ENCODE measurements at regions not wholly inside any gene's neighbourhood (a gene's known extent, or its start where the extent isn't known, plus 50 kb on each side); places are given as distances from the start of the nearest gene placed in this dataset.
"Not testable (repeated sequence)": the region's sequence is repeated elsewhere in the genome, so short reads cannot be mapped to it uniquely, and the experiment has no call there.

DNA sequence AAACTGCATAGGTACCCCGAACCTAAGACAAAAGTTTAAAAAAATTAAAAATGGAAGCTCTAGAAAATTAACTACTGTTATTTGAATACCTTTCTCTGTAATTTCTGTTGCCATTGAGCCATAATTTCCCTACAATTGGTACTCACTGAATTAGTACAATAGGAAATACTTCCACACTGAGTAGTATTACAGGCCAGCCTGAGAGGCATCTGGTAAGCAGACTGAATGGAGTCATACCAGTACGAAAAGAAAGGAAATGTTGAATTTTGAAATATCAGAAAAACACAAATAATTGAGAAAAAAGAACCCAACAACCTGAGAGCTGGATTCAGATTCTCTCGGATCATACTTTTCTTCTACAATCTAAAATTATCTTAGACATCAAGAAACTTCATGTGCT, 791.3 kb downstream of the TENT5A start:
- H4K91ac ChIP-seq (ENCODE audit: low read depth, low read length, poor library complexity), result no peak overlapping the region
- no peak overlapping the region for H2BK120ac ChIP-seq (ENCODE audit: low read depth, low read length)
- H3K9me3 ChIP-seq (replicated peaks in 1 of 2; ENCODE audit: control insufficient read depth in 2 of 2, insufficient read depth in 1 of 2, low read depth in 1 of 2, low read length in 2 of 2), result no peaks in the 10 kb centered on the region

DNA sequence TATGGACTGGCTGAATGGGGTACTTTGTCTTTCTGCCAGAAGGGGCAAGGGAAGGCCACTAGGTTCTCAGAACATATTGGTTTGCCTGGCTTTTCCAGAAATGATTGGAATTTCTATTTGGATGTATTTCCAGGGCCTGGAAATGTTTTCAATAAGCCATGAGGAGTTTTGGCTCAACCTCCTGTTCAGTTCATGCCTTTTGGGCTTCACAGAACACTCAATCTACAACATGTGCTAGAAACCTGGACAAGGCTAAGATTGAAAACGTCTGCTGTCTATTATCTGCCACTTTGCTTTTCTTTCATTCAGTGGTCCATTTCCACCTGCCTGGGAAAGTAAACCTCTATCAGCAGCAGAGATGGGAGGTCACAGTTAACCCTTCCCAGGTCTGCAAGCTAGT, 793.4 kb downstream of the TENT5A start:
- no peaks in the 10 kb centered on the region for H3K36me3 ChIP-seq (replicated peaks in 1 of 2; ENCODE audit: control insufficient read depth in 2 of 2, insufficient read depth in 2 of 2, low read length in 2 of 2)
- no peak overlapping the region for H3K23ac ChIP-seq (ENCODE audit: low read depth, low read length, poor library complexity)
- no peak overlapping the region for H2BK15ac ChIP-seq (ENCODE audit: low read length)
- peak overlapping the region; percentile 20 for H2AFZ ChIP-seq (ENCODE audit: low read length)
- H2BK5ac ChIP-seq (ENCODE audit: low read length), result no peak overlapping the region
- no CpG with 5 or more reads among the region's 1 CpG for WGBS, 2 donors (ENCODE audit: extremely low coverage in 2 of 2, insufficient read length in 2 of 2, insufficient replicate concordance in 1 of 2)
- H3K27me3 ChIP-seq (ENCODE audit: control insufficient read depth in 3 of 3, insufficient read depth in 3 of 3, low read depth in 1 of 3, low read length in 3 of 3), result no peaks in the 10 kb centered on the region
- DNase-seq (ENCODE audit: low spot score), result no peak
- H2AK5ac ChIP-seq (ENCODE audit: low read depth, low read length), result no peak overlapping the region
- no peak overlapping the region for H3K4ac ChIP-seq (ENCODE audit: low read length)
- H2BK12ac ChIP-seq (ENCODE audit: low read length), result no peak overlapping the region
- H3K18ac ChIP-seq (ENCODE audit: low read length), result no peak overlapping the region
- no peak overlapping the region for H3K9ac ChIP-seq (ENCODE audit: low read depth, low read length, poor library complexity)
- no peak overlapping the region for H4K8ac ChIP-seq (ENCODE audit: low read depth, low read length)
- H3K79me1 ChIP-seq (ENCODE audit: low read depth, low read length), result no peaks in the 10 kb centered on the region
- no peak overlapping the region for H4K91ac ChIP-seq (ENCODE audit: low read depth, low read length, poor library complexity)
- H3K9me3 ChIP-seq (replicated peaks in 1 of 2; ENCODE audit: control insufficient read depth in 2 of 2, insufficient read depth in 1 of 2, low read depth in 1 of 2, low read length in 2 of 2), result no peaks in the 10 kb centered on the region
- no peak overlapping the region for H3K4me2 ChIP-seq (ENCODE audit: insufficient read depth, low read length, poor library complexity, severe bottlenecking)
- H3K14ac ChIP-seq (ENCODE audit: low read length), result no peak overlapping the region
- no peak overlapping the region for H2BK120ac ChIP-seq (ENCODE audit: low read depth, low read length)
- H3K4me1 ChIP-seq (ENCODE audit: control insufficient read depth in 2 of 2, insufficient read depth in 1 of 2, low read depth in 1 of 2, low read length in 2 of 2), result peaks cover 1 to 3% of the 10 kb centered on the region in 2 donors
- no peak overlapping the region for H3K4me3 ChIP-seq (ENCODE audit: low read length in 2 of 2)
- no peak overlapping the region for H3K27ac ChIP-seq (replicated peaks; ENCODE audit: low read length)

More for the DNA sequence above, 791.3 kb downstream of the TENT5A start:
- Histone ChIP-seq H3K23ac (ENCODE audit: low read depth, low read length, poor library complexity) (no peak overlapping the region), H3K4me3 (ENCODE audit: low read length in 2 of 2) (no peak overlapping the region), H2BK5ac (ENCODE audit: low read length) (no peak overlapping the region), H3K27ac (replicated peaks; ENCODE audit: low read length) (no peak overlapping the region), H3K79me1 (ENCODE audit: low read depth, low read length) (no peaks in the 10 kb centered on the region), H2BK12ac (ENCODE audit: low read length) (no peak overlapping the region), H2AK5ac (ENCODE audit: low read depth, low read length) (no peak overlapping the region), H2AFZ (ENCODE audit: low read length) (no peak overlapping the region), H3K4me1 (ENCODE audit: control insufficient read depth in 2 of 2, insufficient read depth in 1 of 2, low read depth in 1 of 2, low read length in 2 of 2) (peaks cover 1 to 3% of the 10 kb centered on the region in 2 donors), H3K18ac (ENCODE audit: low read length) (no peak overlapping the region), H3K36me3 (replicated peaks in 1 of 2; ENCODE audit: control insufficient read depth in 2 of 2, insufficient read depth in 2 of 2, low read length in 2 of 2) (no peaks in the 10 kb centered on the region), H3K4me2 (ENCODE audit: insufficient read depth, low read length, poor library complexity, severe bottlenecking) (no peak overlapping the region), H3K27me3 (ENCODE audit: control insufficient read depth in 3 of 3, insufficient read depth in 3 of 3, low read depth in 1 of 3, low read length in 3 of 3) (no peaks in the 10 kb centered on the region), H2BK15ac (ENCODE audit: low read length) (no peak overlapping the region), H3K14ac (ENCODE audit: low read length) (no peak overlapping the region), H4K8ac (ENCODE audit: low read depth, low read length) (no peak overlapping the region), H3K4ac (ENCODE audit: low read length) (no peak overlapping the region), H3K9ac (ENCODE audit: low read depth, low read length, poor library complexity) (no peak overlapping the region)
- DNase-seq (ENCODE audit: low spot score), result no peak
- WGBS, 2 donors (ENCODE audit: extremely low coverage in 2 of 2, insufficient read length in 2 of 2, insufficient replicate concordance in 1 of 2), result no CpG with 5 or more reads among the region's 3 CpGs

DNA sequence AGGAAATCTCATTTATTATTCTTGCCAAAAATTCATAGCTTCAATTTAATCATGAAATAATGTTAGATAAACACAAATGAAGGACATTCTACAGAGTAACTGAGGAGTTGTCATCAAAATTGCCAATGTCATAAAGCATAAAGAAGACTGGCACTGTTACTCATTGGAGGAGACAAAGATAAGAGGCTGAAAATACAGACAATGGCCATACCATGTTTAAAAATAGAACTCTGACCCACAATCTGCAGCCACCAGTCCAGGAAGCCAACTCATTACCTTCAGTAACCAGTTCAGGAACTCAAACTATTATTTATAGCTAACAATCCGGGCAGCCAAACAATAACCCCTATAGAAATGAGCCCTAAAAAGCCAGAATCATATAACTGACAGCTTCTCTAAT, 795.6 kb downstream of the TENT5A start:
- Histone ChIP-seq H3K23ac (ENCODE audit: low read depth, low read length, poor library complexity) (no peak overlapping the region), H4K91ac (ENCODE audit: low read depth, low read length, poor library complexity) (no peak overlapping the region), H3K14ac (ENCODE audit: low read length) (no peak overlapping the region), H3K36me3 (replicated peaks in 1 of 2; ENCODE audit: control insufficient read depth in 2 of 2, insufficient read depth in 2 of 2, low read length in 2 of 2) (no peaks in the 10 kb centered on the region), H3K4ac (ENCODE audit: low read length) (no peak overlapping the region), H2AK5ac (ENCODE audit: low read depth, low read length) (no peak overlapping the region), H3K27ac (replicated peaks; ENCODE audit: low read length) (no peak overlapping the region), H2BK15ac (ENCODE audit: low read length) (no peak overlapping the region), H3K9me3 (replicated peaks in 1 of 2; ENCODE audit: control insufficient read depth in 2 of 2, insufficient read depth in 1 of 2, low read depth in 1 of 2, low read length in 2 of 2) (no peaks in the 10 kb centered on the region), H3K9ac (ENCODE audit: low read depth, low read length, poor library complexity) (no peak overlapping the region), H3K4me1 (ENCODE audit: control insufficient read depth in 2 of 2, insufficient read depth in 1 of 2, low read depth in 1 of 2, low read length in 2 of 2) (no peaks in the 10 kb centered on the region), H2BK5ac (ENCODE audit: low read length) (no peak overlapping the region), H2BK120ac (ENCODE audit: low read depth, low read length) (no peak overlapping the region), H2AFZ (ENCODE audit: low read length) (peak overlapping the region; percentile 8), H4K8ac (ENCODE audit: low read depth, low read length) (no peak overlapping the region), H3K79me1 (ENCODE audit: low read depth, low read length) (no peaks in the 10 kb centered on the region), H3K18ac (ENCODE audit: low read length) (no peak overlapping the region), H2BK12ac (ENCODE audit: low read length) (no peak overlapping the region), H3K4me3 (ENCODE audit: low read length in 2 of 2) (no peak overlapping the region), H3K27me3 (ENCODE audit: control insufficient read depth in 3 of 3, insufficient read depth in 3 of 3, low read depth in 1 of 3, low read length in 3 of 3) (no peaks in the 10 kb centered on the region), H3K4me2 (ENCODE audit: insufficient read depth, low read length, poor library complexity, severe bottlenecking) (no peak overlapping the region)
- WGBS, 2 donors (ENCODE audit: extremely low coverage in 2 of 2, insufficient read length in 2 of 2, insufficient replicate concordance in 1 of 2), result no CpG with 5 or more reads among the region's 1 CpG
- DNase-seq (ENCODE audit: low spot score), result no peak

DNA sequence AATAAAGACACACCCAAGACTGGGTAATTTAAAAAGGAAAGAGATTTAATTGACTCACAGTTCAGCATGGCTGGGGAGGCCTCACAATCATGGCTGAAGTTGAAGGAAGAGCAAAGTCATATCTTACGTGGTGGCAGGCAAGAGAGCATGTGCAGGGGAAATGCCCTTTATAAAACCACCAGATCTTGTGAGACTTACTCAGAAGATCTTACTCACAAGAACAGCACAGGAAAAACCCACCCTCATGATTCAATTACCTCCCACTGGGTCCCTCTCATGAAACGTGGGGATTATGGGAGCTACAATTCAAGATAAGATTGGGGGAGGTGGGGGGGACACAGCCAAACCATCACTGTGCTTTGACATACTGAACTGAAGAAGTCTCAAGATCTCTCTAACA, 800.0 kb downstream of the TENT5A start:
- not testable (repeated sequence) for H3K9me3 ChIP-seq (replicated peaks in 1 of 2; ENCODE audit: control insufficient read depth in 2 of 2, insufficient read depth in 1 of 2, low read depth in 1 of 2, low read length in 2 of 2); H4K8ac ChIP-seq (ENCODE audit: low read depth, low read length); H3K9ac ChIP-seq (ENCODE audit: low read depth, low read length, poor library complexity); H3K23ac ChIP-seq (ENCODE audit: low read depth, low read length, poor library complexity); H3K4me1 ChIP-seq (ENCODE audit: control insufficient read depth in 2 of 2, insufficient read depth in 1 of 2, low read depth in 1 of 2, low read length in 2 of 2); H3K27me3 ChIP-seq (ENCODE audit: control insufficient read depth in 3 of 3, insufficient read depth in 3 of 3, low read depth in 1 of 3, low read length in 3 of 3); DNase-seq (ENCODE audit: low spot score); H2AK5ac ChIP-seq (ENCODE audit: low read depth, low read length); H2BK12ac ChIP-seq (ENCODE audit: low read length); H4K91ac ChIP-seq (ENCODE audit: low read depth, low read length, poor library complexity); H3K4ac ChIP-seq (ENCODE audit: low read length); H2BK120ac ChIP-seq (ENCODE audit: low read depth, low read length); H3K4me2 ChIP-seq (ENCODE audit: insufficient read depth, low read length, poor library complexity, severe bottlenecking); H3K14ac ChIP-seq (ENCODE audit: low read length); H3K27ac ChIP-seq (replicated peaks; ENCODE audit: low read length); H3K36me3 ChIP-seq (replicated peaks in 1 of 2; ENCODE audit: control insufficient read depth in 2 of 2, insufficient read depth in 2 of 2, low read length in 2 of 2); H3K18ac ChIP-seq (ENCODE audit: low read length); H3K79me1 ChIP-seq (ENCODE audit: low read depth, low read length); H2BK15ac ChIP-seq (ENCODE audit: low read length); H2BK5ac ChIP-seq (ENCODE audit: low read length); H3K4me3 ChIP-seq (ENCODE audit: low read length in 2 of 2)
- no CpG with 5 or more reads among the region's 2 CpGs for WGBS, 2 donors (ENCODE audit: extremely low coverage in 2 of 2, insufficient read length in 2 of 2, insufficient replicate concordance in 1 of 2)
- H2AFZ ChIP-seq (ENCODE audit: low read length), result peak overlapping the region; percentile 45

All from neuronal stem cell (in vitro differentiated cells).